HL-60 (cell line): ENCODE measurements at regions not wholly inside any gene's neighbourhood (a gene's known extent, or its start where the extent isn't known, plus 50 kb on each side); places are given as distances from the start of the nearest gene placed in this dataset.

Source experiments
- CTCF ChIP-seq: IDR thresholded peaks from one replicate; pipeline ENCODE4 v1.5.1; 2011; ENCODE audit warnings: low read length, control low read depth, inconsistent platforms; ENCODE audit not compliant: insufficient read depth
- SPI1 ChIP-seq: IDR thresholded peaks from 2 replicates; pipeline ENCODE4 v1.6.1; 2012; ENCODE audit warnings: low read depth, mild to moderate bottlenecking, borderline replicate concordance

- TF ChIP-seq CTCF = no peak
- no peak for TF ChIP-seq SPI1
Measured at GRCh38 chr3:36172699-36173098, 207.6 kb upstream of the STAC start.
